DOHH2 (cell line): ENCODE measurements at regions not wholly inside any gene's neighbourhood (a gene's known extent, or its start where the extent isn't known, plus 50 kb on each side); places are given as distances from the start of the nearest gene placed in this dataset.

Source experiments
- EZH2phosphoT487 ChIP-seq: fragments of 200-600 bp; sonication (generic); IDR thresholded peaks from 2 replicates; pipeline ENCODE4 v1.6.1; 2017; ENCODE audit warnings: borderline replicate concordance, mild to moderate bottlenecking, antibody characterized with exemption, low read length, moderate library complexity, mixed read lengths
- TF ChIP-seq, protein P1 (sequence below): fragments of 200-600 bp; sonication (generic); IDR thresholded peaks from one replicate; pipeline ENCODE4 v1.5.1; 2014; ENCODE audit warnings: antibody characterized with exemption, mild to moderate bottlenecking, low read depth, low read length; ENCODE audit not compliant: poor library complexity, severe bottlenecking

DNA sequence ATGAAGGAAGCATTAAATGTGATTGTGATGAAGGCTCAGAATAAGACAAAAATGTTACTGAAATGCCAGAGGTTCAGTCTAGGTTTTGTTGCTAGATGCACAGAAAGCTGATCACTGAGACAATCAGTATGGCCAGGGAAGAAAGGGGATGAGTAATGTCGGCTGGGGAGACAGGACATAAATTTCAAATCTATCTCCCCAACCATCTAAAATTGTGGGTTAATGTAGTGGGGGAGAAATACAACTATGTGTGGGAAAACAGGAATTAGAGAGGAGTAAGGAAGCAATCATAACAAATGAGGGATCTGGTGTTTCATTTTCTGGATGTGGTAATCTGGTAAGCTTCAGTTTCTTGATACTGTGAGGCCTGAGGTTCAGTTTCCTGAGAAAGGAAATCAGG is 1111.0 kb downstream of the XPNPEP1 start:
- TF ChIP-seq, protein P1, sequence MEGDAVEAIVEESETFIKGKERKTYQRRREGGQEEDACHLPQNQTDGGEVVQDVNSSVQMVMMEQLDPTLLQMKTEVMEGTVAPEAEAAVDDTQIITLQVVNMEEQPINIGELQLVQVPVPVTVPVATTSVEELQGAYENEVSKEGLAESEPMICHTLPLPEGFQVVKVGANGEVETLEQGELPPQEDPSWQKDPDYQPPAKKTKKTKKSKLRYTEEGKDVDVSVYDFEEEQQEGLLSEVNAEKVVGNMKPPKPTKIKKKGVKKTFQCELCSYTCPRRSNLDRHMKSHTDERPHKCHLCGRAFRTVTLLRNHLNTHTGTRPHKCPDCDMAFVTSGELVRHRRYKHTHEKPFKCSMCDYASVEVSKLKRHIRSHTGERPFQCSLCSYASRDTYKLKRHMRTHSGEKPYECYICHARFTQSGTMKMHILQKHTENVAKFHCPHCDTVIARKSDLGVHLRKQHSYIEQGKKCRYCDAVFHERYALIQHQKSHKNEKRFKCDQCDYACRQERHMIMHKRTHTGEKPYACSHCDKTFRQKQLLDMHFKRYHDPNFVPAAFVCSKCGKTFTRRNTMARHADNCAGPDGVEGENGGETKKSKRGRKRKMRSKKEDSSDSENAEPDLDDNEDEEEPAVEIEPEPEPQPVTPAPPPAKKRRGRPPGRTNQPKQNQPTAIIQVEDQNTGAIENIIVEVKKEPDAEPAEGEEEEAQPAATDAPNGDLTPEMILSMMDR: no peak
- TF ChIP-seq EZH2phosphoT487: no peak
